GM19238 (cell line): ENCODE measurements at regions not wholly inside any gene's neighbourhood (a gene's known extent, or its start where the extent isn't known, plus 50 kb on each side); places are given as distances from the start of the nearest gene placed in this dataset.

Experiments used
- DNase-seq: peaks from one replicate; pipeline ENCODE4 v3.0.0; 2011; ENCODE audit warnings: low spot score; ENCODE audit not compliant: insufficient read length

GRCh38 chr6:87851674-87852299 lies 149.8 kb upstream of the AKIRIN2 start:
- no peak for DNase-seq

- no peak for DNase-seq
Measured at GRCh38 chr6:87848616-87849015, 146.6 kb upstream of the AKIRIN2 start.

GRCh38 chr6:87847830-87848210 lies 145.8 kb upstream of the AKIRIN2 start:
- DNase-seq: no peak

- no peak for DNase-seq
Measured at GRCh38 chr6:87847135-87847829, 145.2 kb upstream of the AKIRIN2 start.

- DNase-seq: no peak
Measured at GRCh38 chr6:87846434-87846833, 144.4 kb upstream of the AKIRIN2 start.

- DNase-seq: no peak
Measured at GRCh38 chr6:87840324-87840723, 138.3 kb upstream of the AKIRIN2 start.

- no peak for DNase-seq
Measured at GRCh38 chr6:87837876-87838275, 135.8 kb upstream of the AKIRIN2 start.

- no peak for DNase-seq
Measured at GRCh38 chr6:87837444-87837843, 135.4 kb upstream of the AKIRIN2 start.

GRCh38 chr6:87832025-87832825 lies 130.2 kb upstream of the AKIRIN2 start:
- DNase-seq: no peak

GRCh38 chr6:87830907-87831306 lies 128.9 kb upstream of the AKIRIN2 start:
- DNase-seq: no peak

GRCh38 chr6:87829622-87830121 lies 127.6 kb upstream of the AKIRIN2 start:
- no peak for DNase-seq

GRCh38 chr6:87828044-87828443 lies 126.0 kb upstream of the AKIRIN2 start:
- no peak for DNase-seq

GRCh38 chr6:87827346-87827745 lies 125.3 kb upstream of the AKIRIN2 start:
- no peak for DNase-seq

GRCh38 chr6:87826424-87826823 lies 124.4 kb upstream of the AKIRIN2 start:
- no peak for DNase-seq

GRCh38 chr6:87825821-87826221 lies 123.8 kb upstream of the AKIRIN2 start:
- DNase-seq: no peak

GRCh38 chr6:87824958-87825491 lies 123.0 kb upstream of the AKIRIN2 start:
- no peak for DNase-seq

GRCh38 chr6:87822011-87822410 lies 120.0 kb upstream of the AKIRIN2 start:
- DNase-seq: no peak

- DNase-seq: no peak
Measured at GRCh38 chr6:87820343-87820984, 118.4 kb upstream of the AKIRIN2 start.

GRCh38 chr6:87817183-87817582 lies 115.2 kb upstream of the AKIRIN2 start:
- no peak for DNase-seq

GRCh38 chr6:87815449-87815848 lies 113.4 kb upstream of the AKIRIN2 start:
- no peak for DNase-seq

GRCh38 chr6:87808005-87808757 lies 106.1 kb upstream of the AKIRIN2 start:
- no peak for DNase-seq
